Psoas muscle (tissue), 7 donors: ENCODE measurements at regions not wholly inside any gene's neighbourhood (a gene's known extent, or its start where the extent isn't known, plus 50 kb on each side); places are given as distances from the start of the nearest gene placed in this dataset.
A peak's percentile ranks its signal among the peaks of the same experiment; 100 is the strongest.

ENCODE experiments used
- ATAC-seq, 4 donors: fragments of 200-7000 bp; cut with Tn5 transposase; one replicate each; pipeline ENCODE4 v1.9.1; 2020; ENCODE audit warnings: moderate library complexity in 3 of 4, mild to moderate bottlenecking in 2 of 4
- DNase-seq, 2 donors: peaks; one replicate each; pipeline ENCODE4 v3.0.0-alpha.2; 2020
- H3K27ac ChIP-seq: fragments of 200-600 bp; one replicate; pipeline ENCODE4 v1.8.0; 2022
- H3K27me3 ChIP-seq, 3 donors: fragments of 200-600 bp in 1 of 3; one replicate each; pipeline versions ENCODE4 v1.6.1 to v1.8.0; 2013 to 2022; ENCODE audit warnings: low read length in 2 of 3, mild to moderate bottlenecking in 2 of 3, moderate library complexity in 1 of 3; ENCODE audit not compliant: insufficient read depth in 3 of 3
- H3K36me3 ChIP-seq, 2 donors: fragments of 200-600 bp in 1 of 2; one replicate each; pipeline versions ENCODE4 v1.6.1 to v1.8.0; 2013 to 2022; ENCODE audit warnings: low read depth in 1 of 2, mild to moderate bottlenecking in 1 of 2, moderate library complexity in 1 of 2; ENCODE audit not compliant: insufficient read depth in 1 of 2
- H3K4me1 ChIP-seq: fragments of 200-600 bp; one replicate; pipeline ENCODE4 v1.8.0; 2022
- H3K4me3 ChIP-seq: fragments of 200-600 bp; one replicate; pipeline ENCODE4 v1.8.0; 2022; ENCODE audit warnings: mild to moderate bottlenecking
- H3K9me3 ChIP-seq: fragments of 200-600 bp; one replicate; pipeline ENCODE4 v1.8.0; 2022
- CTCF ChIP-seq: fragments of 200-600 bp; IDR thresholded peaks from one replicate; pipeline ENCODE4 v1.8.0; 2022; ENCODE audit warnings: antibody characterized with exemption
- WGBS, 3 donors: extraction: QIAGEN DNeasy Blood & Tissue Kit; methylation state at CpG; one replicate each; pipeline versions ENCODE4 v1.1.6 to v1.1.7; 2013; 5-methylcytosine and 5-hydroxymethylcytosine counted together
- intact Hi-C, 2 donors: fragments of 100-400 bp; cut with DNase I; formaldehyde crosslinking; loops; one replicate each; pipeline versions ENCODE4 v1.11.0 to v1.14.2; 2022
- donor health status: healthy with polysubstance abuse.
- donor health status: DM: no; HTN: no; CAD: no; lungs with moderate emphysema.
- donor health status: Bipolar disorder and iron deficiency.
- donor health status: healthy.
- donor health status: DM: yes; HTN: yes; CAD: no.
- donor health status: DM: no; HTN: no; CAD: no.
- donor health status: DM: yes; HTN: yes; CAD: no.

- H3K27me3 ChIP-seq = no peaks in the 10 kb centered on the region
- H3K36me3 ChIP-seq = no peaks in the 10 kb centered on the region
- WGBS, 3 donors = 84 to 91% (median 90%) methylated on average over 2 of the region's 2 CpGs
- no peak for TF ChIP-seq CTCF
- intact Hi-C loops = no loop called here
- H3K4me3 ChIP-seq = no peak overlapping the region
- ATAC-seq (no peak), DNase-seq (no peak)
- H3K4me1 ChIP-seq = no peaks in the 10 kb centered on the region
- H3K27ac ChIP-seq = no peak overlapping the region
- no peaks in the 10 kb centered on the region for H3K9me3 ChIP-seq
Measured at GRCh38 chr21:16388911-16389560, 659.3 kb downstream of the USP25 start.

- DNase-seq (no peak), ATAC-seq (no peak)
- Histone ChIP-seq H3K9me3 (no peaks in the 10 kb centered on the region), H3K4me1 (no peaks in the 10 kb centered on the region), H3K27me3 (no peaks in the 10 kb centered on the region), H3K4me3 (no peak overlapping the region), H3K36me3 (no peaks in the 10 kb centered on the region), H3K27ac (no peak overlapping the region)
- 89 to 97% (median 92%) methylated on average over 2 of the region's 2 CpGs for WGBS, 3 donors
- TF ChIP-seq CTCF = no peak
- intact Hi-C loops = no loop called here
Measured at GRCh38 chr21:16389643-16390042, 659.9 kb downstream of the USP25 start.

GRCh38 chr21:16395285-16395684 is 665.5 kb downstream of the USP25 start:
- 74 to 97% (median 87%) methylated on average over 2 of the region's 2 CpGs for WGBS, 3 donors
- Histone ChIP-seq H3K27ac (no peak overlapping the region), H3K4me1 (no peaks in the 10 kb centered on the region), H3K9me3 (no peaks in the 10 kb centered on the region), H3K36me3 (no peaks in the 10 kb centered on the region), H3K27me3 (no peaks in the 10 kb centered on the region), H3K4me3 (no peak overlapping the region)
- TF ChIP-seq CTCF = no peak
- no peak for ATAC-seq
- no peak for DNase-seq
- intact Hi-C loops = no loop called here

GRCh38 chr21:16402752-16403151 is 673.0 kb downstream of the USP25 start:
- peak in 1 of 4 donors; percentile 22 for ATAC-seq

More at GRCh38 chr21:16402752-16403151, 673.0 kb downstream of the USP25 start:
- H3K9me3 ChIP-seq = no peaks in the 10 kb centered on the region
- no peaks in the 10 kb centered on the region for H3K27me3 ChIP-seq
- intact Hi-C loops = no loop called here
- H3K27ac ChIP-seq = no peak overlapping the region
- no peak for DNase-seq
- no peak for TF ChIP-seq CTCF
- no peaks in the 10 kb centered on the region for H3K36me3 ChIP-seq
- H3K4me1 ChIP-seq = no peaks in the 10 kb centered on the region
- no peak overlapping the region for H3K4me3 ChIP-seq
